DND-41 (cell line): ENCODE measurements at regions not wholly inside any gene's neighbourhood (a gene's known extent, or its start where the extent isn't known, plus 50 kb on each side); places are given as distances from the start of the nearest gene placed in this dataset.

Experiments
- ATAC-seq: fragments of 200-7000 bp; cut with Tn5 transposase; 3 replicates; pipeline ENCODE4 v1.9.1; 2021; ENCODE audit warnings: low read depth; ENCODE audit not compliant: insufficient read depth
- DNase-seq: peaks from one replicate; pipeline ENCODE4 v3.0.0-alpha.2; 2020
- H2AFZ ChIP-seq: 2 replicates; pipeline ENCODE4 v1.6.0; 2012; ENCODE audit warnings: low read depth, low read length
- H3K27ac ChIP-seq: 2 replicates; pipeline ENCODE4 v1.5.1; 2012; ENCODE audit warnings: low read length, inconsistent platforms
- H3K27me3 ChIP-seq: fragments of 200-600 bp; sonication (generic); 2 replicates; pipeline ENCODE4 v1.6.0; 2012; ENCODE audit warnings: low read length, mild to moderate bottlenecking, inconsistent platforms; ENCODE audit not compliant: insufficient read depth, poor library complexity
- H3K36me3 ChIP-seq: 2 replicates; pipeline ENCODE4 v1.5.1; 2012; ENCODE audit warnings: low read length, inconsistent platforms; ENCODE audit not compliant: insufficient read depth
- H3K4me1 ChIP-seq: 2 replicates; pipeline ENCODE4 v1.5.1; 2012; ENCODE audit warnings: mild to moderate bottlenecking, low read length; ENCODE audit not compliant: insufficient read depth
- H3K4me2 ChIP-seq: 2 replicates; pipeline ENCODE4 v1.6.0; 2012; ENCODE audit warnings: mild to moderate bottlenecking, moderate library complexity, low read length, inconsistent platforms; ENCODE audit not compliant: insufficient read depth
- H3K4me3 ChIP-seq, 2 experiments: fragments of 200-600 bp in 1 of 2; shearing (Covaris generic) in 1 of 2; 2 replicates each; pipeline ENCODE4 v1.5.1; 2012 to 2016; ENCODE audit warnings: inconsistent platforms in 2 of 2, low read length in 2 of 2, mild to moderate bottlenecking in 2 of 2, low read depth in 1 of 2, moderate library complexity in 1 of 2
- H3K79me2 ChIP-seq: 2 replicates; pipeline ENCODE4 v1.6.0; 2012; ENCODE audit warnings: low read length, inconsistent platforms; ENCODE audit not compliant: insufficient read depth
- H3K9ac ChIP-seq: 2 replicates; pipeline ENCODE4 v1.6.0; 2012; ENCODE audit warnings: low read depth, mild to moderate bottlenecking, inconsistent platforms, low read length, moderate library complexity
- H3K9me3 ChIP-seq: 2 replicates; pipeline ENCODE4 v1.5.1; 2012; ENCODE audit warnings: low read length, moderate library complexity, mild to moderate bottlenecking, inconsistent platforms; ENCODE audit not compliant: insufficient read depth, severe bottlenecking
- H4K20me1 ChIP-seq: 2 replicates; pipeline ENCODE4 v1.6.0; 2012; ENCODE audit warnings: low read length; ENCODE audit not compliant: insufficient read depth
- CTCF ChIP-seq: IDR thresholded peaks from 2 replicates; pipeline ENCODE4 v1.5.1; 2012; ENCODE audit warnings: borderline replicate concordance, low read length, moderate library complexity, mild to moderate bottlenecking; ENCODE audit not compliant: poor library complexity, severe bottlenecking; ENCODE audit errors: extremely low read depth
- EZH2 ChIP-seq: IDR thresholded peaks from 3 replicates; pipeline ENCODE4 v1.6.1; 2012; ENCODE audit warnings: borderline replicate concordance, low read depth, mild to moderate bottlenecking, moderate library complexity, low read length, inconsistent platforms; ENCODE audit not compliant: severe bottlenecking

GRCh38 chr6:93821953-93822352, 402.6 kb upstream of the EPHA7 start:
- Histone ChIP-seq H3K4me2 (no peak overlapping the region), H3K4me3 (no peak overlapping the region)

GRCh38 chr6:93820465-93821082, 401.2 kb upstream of the EPHA7 start:
- Histone ChIP-seq H3K4me3 (no peak overlapping the region), H3K4me1 (no peaks in the 10 kb centered on the region), H3K27me3 (no peaks in the 10 kb centered on the region), H4K20me1 (no peaks in the 10 kb centered on the region), H3K4me2 (no peak overlapping the region), H2AFZ (no peak overlapping the region), H3K9me3 (no peaks in the 10 kb centered on the region), H3K9ac (no peak overlapping the region), H3K36me3 (no peaks in the 10 kb centered on the region), H3K79me2 (no peaks in the 10 kb centered on the region), H3K27ac (no peak overlapping the region)
- ATAC-seq (no peak), DNase-seq (no peak)
- TF ChIP-seq CTCF (no peak), EZH2 (no peak)

More at GRCh38 chr6:93821953-93822352, 402.6 kb upstream of the EPHA7 start:
- Histone ChIP-seq H3K36me3 (no peaks in the 10 kb centered on the region), H4K20me1 (no peaks in the 10 kb centered on the region), H2AFZ (no peak overlapping the region), H3K27ac (no peak overlapping the region), H3K79me2 (no peaks in the 10 kb centered on the region), H3K9ac (no peak overlapping the region), H3K27me3 (no peaks in the 10 kb centered on the region), H3K4me1 (no peaks in the 10 kb centered on the region), H3K9me3 (no peaks in the 10 kb centered on the region)
- ATAC-seq (no peak), DNase-seq (no peak)
- no peak for TF ChIP-seq CTCF
- TF ChIP-seq EZH2: no peak

GRCh38 chr6:93819189-93819588, 399.8 kb upstream of the EPHA7 start:
- TF ChIP-seq EZH2 (no peak), CTCF (no peak)
- Histone ChIP-seq H3K9me3 (no peaks in the 10 kb centered on the region), H3K4me2 (no peak overlapping the region), H4K20me1 (no peaks in the 10 kb centered on the region), H3K9ac (no peak overlapping the region), H3K4me3 (no peak overlapping the region), H3K79me2 (no peaks in the 10 kb centered on the region), H3K4me1 (no peaks in the 10 kb centered on the region), H3K36me3 (no peaks in the 10 kb centered on the region), H2AFZ (no peak overlapping the region), H3K27ac (no peak overlapping the region), H3K27me3 (no peaks in the 10 kb centered on the region)
- no peak for DNase-seq
- ATAC-seq: no peak
